ENCODE measurements at regions not wholly inside any gene's neighbourhood (a gene's known extent, or its start where the extent isn't known, plus 50 kb on each side); places are given as distances from the start of the nearest gene placed in this dataset.
A peak's percentile ranks its signal among the peaks of the same experiment; 100 is the strongest.
"Not testable (repeated sequence)": the region's sequence is repeated elsewhere in the genome, so short reads cannot be mapped to it uniquely, and the experiment has no call there.

DNA sequence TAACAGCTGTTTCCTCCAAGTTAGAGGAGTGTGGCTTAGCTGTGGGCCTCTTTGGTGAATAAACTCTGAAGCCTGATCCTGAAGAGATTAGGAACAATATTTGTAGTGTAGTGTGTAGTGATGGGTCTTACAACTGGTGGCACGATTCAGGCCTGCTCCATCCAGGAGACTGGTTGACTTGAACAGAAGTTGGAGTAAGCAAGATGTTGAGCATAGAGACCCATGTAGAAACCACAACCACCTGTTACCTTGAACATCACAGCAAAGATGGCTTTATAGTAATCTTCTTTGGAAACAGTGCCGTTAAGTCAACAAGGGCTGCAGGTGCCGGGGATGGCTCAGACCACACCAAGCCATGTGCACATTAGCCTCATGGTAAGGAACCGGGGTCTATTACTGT is 74.2 kb upstream of the RASGRP1 start:
- DNase-seq = no peak
- Histone ChIP-seq H3K27ac (no peak overlapping the region), H3K36me3 (no peaks in the 10 kb centered on the region), H3K27me3 (no peaks in the 10 kb centered on the region), H3K4me1 (no peaks in the 10 kb centered on the region), H3K9me3 (no peaks in the 10 kb centered on the region), H3K4me3 (no peak overlapping the region)
- TF ChIP-seq EP300 (IDR thresholded peaks at IDR 0.05; ENCODE audit: low read depth) (no peak), POLR2A (IDR thresholded peaks at IDR 0.05) (no peak)
- TF ChIP-seq, protein P1, sequence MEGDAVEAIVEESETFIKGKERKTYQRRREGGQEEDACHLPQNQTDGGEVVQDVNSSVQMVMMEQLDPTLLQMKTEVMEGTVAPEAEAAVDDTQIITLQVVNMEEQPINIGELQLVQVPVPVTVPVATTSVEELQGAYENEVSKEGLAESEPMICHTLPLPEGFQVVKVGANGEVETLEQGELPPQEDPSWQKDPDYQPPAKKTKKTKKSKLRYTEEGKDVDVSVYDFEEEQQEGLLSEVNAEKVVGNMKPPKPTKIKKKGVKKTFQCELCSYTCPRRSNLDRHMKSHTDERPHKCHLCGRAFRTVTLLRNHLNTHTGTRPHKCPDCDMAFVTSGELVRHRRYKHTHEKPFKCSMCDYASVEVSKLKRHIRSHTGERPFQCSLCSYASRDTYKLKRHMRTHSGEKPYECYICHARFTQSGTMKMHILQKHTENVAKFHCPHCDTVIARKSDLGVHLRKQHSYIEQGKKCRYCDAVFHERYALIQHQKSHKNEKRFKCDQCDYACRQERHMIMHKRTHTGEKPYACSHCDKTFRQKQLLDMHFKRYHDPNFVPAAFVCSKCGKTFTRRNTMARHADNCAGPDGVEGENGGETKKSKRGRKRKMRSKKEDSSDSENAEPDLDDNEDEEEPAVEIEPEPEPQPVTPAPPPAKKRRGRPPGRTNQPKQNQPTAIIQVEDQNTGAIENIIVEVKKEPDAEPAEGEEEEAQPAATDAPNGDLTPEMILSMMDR (IDR thresholded peaks at IDR 0.05) = no peak
- intact Hi-C loops (cut with DNase I; ENCODE audit: low total_unique reads) (no loop called here), in situ Hi-C loops (cut with MboI; ENCODE audit: low pct_ligation_motif_present in 1 of 4, low pct_unique_long_range_greater_than_20kb in 1 of 4, low sequenced_read_pairs in 3 of 4) (no loop called here)
- WGBS, 2 donors (ENCODE audit: low coverage in 1 of 2) = 86 to 89% methylated on average over 3 to 4 of the region's 4 CpGs

DNA sequence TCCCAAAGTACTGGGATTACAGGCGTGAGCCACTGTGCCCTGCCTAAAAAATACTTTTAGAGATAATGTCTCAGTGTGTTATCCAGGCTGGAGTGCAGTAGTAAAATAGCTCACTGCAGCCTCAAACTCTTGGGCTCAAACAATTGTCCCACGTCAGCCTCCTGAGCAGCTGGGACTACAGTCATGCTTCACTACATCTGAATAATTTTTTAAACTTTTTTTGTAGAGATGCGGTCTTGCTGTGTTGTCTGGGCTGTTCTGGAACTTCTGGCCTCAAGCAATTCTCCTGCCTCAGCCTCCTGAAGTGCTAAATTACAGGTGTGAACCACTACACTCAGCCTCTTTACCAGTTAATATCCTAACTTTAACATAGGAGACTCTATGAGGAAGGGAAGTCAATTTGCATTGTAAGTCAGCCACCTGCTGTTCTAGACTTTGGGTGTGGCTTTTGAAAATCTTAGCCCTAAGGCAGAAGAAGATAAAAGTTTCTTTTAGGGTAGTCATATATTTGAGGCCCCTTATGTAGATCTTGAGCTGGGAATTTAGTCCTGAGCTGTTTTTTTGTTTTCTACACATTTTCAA is 78.2 kb upstream of the RASGRP1 start:
- in situ Hi-C loops (cut with MboI; ENCODE audit: low pct_ligation_motif_present in 1 of 4, low pct_unique_long_range_greater_than_20kb in 1 of 4, low sequenced_read_pairs in 3 of 4) = no loop called here
- H3K4me1 ChIP-seq = no peaks in the 10 kb centered on the region
- no peak overlapping the region for H3K4me3 ChIP-seq
- intact Hi-C loops (cut with DNase I; ENCODE audit: low total_unique reads) = no loop called here
- no peaks in the 10 kb centered on the region for H3K9me3 ChIP-seq
- TF ChIP-seq, protein P1 (IDR thresholded peaks at IDR 0.05) = no peak
- TF ChIP-seq POLR2AphosphoS5 (IDR thresholded peaks at IDR 0.05) = no peak
- no peak for TF ChIP-seq EP300 (IDR thresholded peaks at IDR 0.05; ENCODE audit: low read depth)
- no peak for TF ChIP-seq POLR2A (IDR thresholded peaks at IDR 0.05)
- no peak overlapping the region for H3K27ac ChIP-seq
- no peaks in the 10 kb centered on the region for H3K27me3 ChIP-seq
- WGBS, 2 donors (ENCODE audit: low coverage in 1 of 2) = 79% methylated on average over 3 of the region's 3 CpGs; no CpG with 5 or more reads in 1 of the 2 donors
- DNase-seq = no peak
- H3K36me3 ChIP-seq = no peaks in the 10 kb centered on the region

- H3K4me3 ChIP-seq; intact Hi-C loops (cut with DNase I; ENCODE audit: low total_unique reads); DNase-seq; H3K27ac ChIP-seq; H3K36me3 ChIP-seq; H3K4me1 ChIP-seq; H3K9me3 ChIP-seq; H3K27me3 ChIP-seq; in situ Hi-C loops (cut with MboI; ENCODE audit: low pct_ligation_motif_present in 1 of 4, low pct_unique_long_range_greater_than_20kb in 1 of 4, low sequenced_read_pairs in 3 of 4): not testable (repeated sequence)
- 92 to 96% methylated on average over 2 to 3 of the region's 3 CpGs for WGBS, 2 donors (ENCODE audit: low coverage in 1 of 2)
Measured at GRCh38 chr15:38644353-38644752, 79.7 kb upstream of the RASGRP1 start.

GRCh38 chr15:38646716-38647115 is 82.1 kb upstream of the RASGRP1 start:
- Histone ChIP-seq H3K27me3 (no peaks in the 10 kb centered on the region), H3K4me3 (no peak overlapping the region), H3K36me3 (no peaks in the 10 kb centered on the region), H3K9me3 (no peaks in the 10 kb centered on the region), H3K4me1 (peaks cover 0 to 8% (median 0%) of the 10 kb centered on the region in 4 donors), H3K27ac (no peak overlapping the region)
- no peak for TF ChIP-seq EP300 (IDR thresholded peaks at IDR 0.05; ENCODE audit: low read depth)
- in situ Hi-C loops (cut with MboI; ENCODE audit: low pct_ligation_motif_present in 1 of 4, low pct_unique_long_range_greater_than_20kb in 1 of 4, low sequenced_read_pairs in 3 of 4) = no loop called here
- DNase-seq = no peak
- WGBS, 2 donors (ENCODE audit: low coverage in 1 of 2) = 86 to 100% methylated on average over 2 to 3 of the region's 3 CpGs
- intact Hi-C loops (cut with DNase I; ENCODE audit: low total_unique reads) = no loop called here

DNA sequence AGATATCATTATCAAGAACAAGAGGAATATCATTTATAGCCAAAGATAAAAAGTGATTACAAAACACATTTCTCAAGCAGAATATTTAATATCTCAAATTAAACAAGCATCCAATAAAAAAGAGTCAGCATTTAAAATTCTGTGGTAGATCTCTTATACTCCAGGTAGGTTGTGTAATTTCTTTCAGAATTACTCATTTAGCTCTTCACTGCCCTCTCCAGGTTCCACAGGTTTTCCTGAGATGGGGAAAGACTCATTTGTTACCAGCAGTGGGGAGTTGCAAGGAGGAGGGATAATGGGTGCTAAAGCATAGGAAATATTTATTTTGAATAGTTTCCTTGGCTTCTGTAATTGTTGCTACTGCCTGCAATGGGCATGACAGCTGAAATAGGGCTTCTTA is 83.1 kb upstream of the RASGRP1 start:
- intact Hi-C loops (cut with DNase I; ENCODE audit: low total_unique reads) (no loop called here), in situ Hi-C loops (cut with MboI; ENCODE audit: low pct_ligation_motif_present in 1 of 4, low pct_unique_long_range_greater_than_20kb in 1 of 4, low sequenced_read_pairs in 3 of 4) (no loop called here)
- no peaks in the 10 kb centered on the region for H3K9me3 ChIP-seq
- no peak overlapping the region for H3K27ac ChIP-seq
- TF ChIP-seq POLR2AphosphoS5 (IDR thresholded peaks at IDR 0.05) (no peak), EP300 (IDR thresholded peaks at IDR 0.05; ENCODE audit: low read depth) (no peak), POLR2A (IDR thresholded peaks at IDR 0.05) (no peak)
- TF ChIP-seq, protein P1 (IDR thresholded peaks at IDR 0.05) = peak in 3 of 5 experiments; percentile 17 to 32 (median 29)
- H3K4me1 ChIP-seq = peaks cover 0 to 8% (median 0%) of the 10 kb centered on the region in 4 donors
- no peaks in the 10 kb centered on the region for H3K27me3 ChIP-seq
- no peak for DNase-seq
- no peaks in the 10 kb centered on the region for H3K36me3 ChIP-seq
- H3K4me3 ChIP-seq = no peak overlapping the region

Data from transverse colon (tissue), 4 donors.